Heart left ventricle (tissue), 16 donors: ENCODE measurements at regions not wholly inside any gene's neighbourhood (a gene's known extent, or its start where the extent isn't known, plus 50 kb on each side); places are given as distances from the start of the nearest gene placed in this dataset.

ENCODE experiments used
- ATAC-seq, 4 donors: fragments of 200-7000 bp; cut with Tn5 transposase; one replicate each; pipeline ENCODE4 v1.9.1; 2020 to 2022; ENCODE audit warnings: moderate library complexity in 4 of 4, mild to moderate bottlenecking in 3 of 4, moderate number of reproducible peaks in 1 of 4
- DNase-seq, 5 donors: peaks; one replicate each; pipeline ENCODE4 v3.0.0-alpha.2; 2020
- H3K27ac ChIP-seq, 12 donors: fragments of 200-600 bp; sonication (generic) in 4 of 12; one replicate each; pipeline versions ENCODE4 v1.5.0 to v1.8.0; 2016 to 2022; ENCODE audit warnings: mild to moderate bottlenecking in 2 of 12
- H3K27me3 ChIP-seq, 9 donors: fragments of 200-600 bp; sonication (generic) in 2 of 9; one replicate each; pipeline versions ENCODE4 v1.5.1 to v1.8.0; 2016 to 2022; ENCODE audit warnings: mild to moderate bottlenecking in 3 of 9
- H3K36me3 ChIP-seq, 9 donors: fragments of 200-600 bp; sonication (generic) in 2 of 9; one replicate each; pipeline versions ENCODE4 v1.5.0 to v1.8.0; 2018 to 2022; ENCODE audit warnings: mild to moderate bottlenecking in 2 of 9
- H3K4me1 ChIP-seq, 12 donors: fragments of 200-600 bp; sonication (generic) in 4 of 12; one replicate each; pipeline versions ENCODE4 v1.5.0 to v1.8.0; 2016 to 2022; ENCODE audit warnings: mild to moderate bottlenecking in 3 of 12
- H3K4me3 ChIP-seq, 12 donors: fragments of 200-600 bp; sonication (generic) in 4 of 12; one replicate each; pipeline versions ENCODE4 v1.5.0 to v1.8.0; 2017 to 2022; ENCODE audit warnings: mild to moderate bottlenecking in 9 of 12, moderate library complexity in 4 of 12
- H3K9me3 ChIP-seq, 12 donors: fragments of 200-600 bp; sonication (generic) in 4 of 12; one replicate each; pipeline versions ENCODE4 v1.5.0 to v1.8.0; 2016 to 2022; ENCODE audit warnings: mild to moderate bottlenecking in 1 of 12
- CTCF ChIP-seq, 12 donors: fragments of 200-600 bp; sonication (generic) in 4 of 12; IDR thresholded peaks; one replicate each; pipeline versions ENCODE4 v1.5.0 to v1.8.0; 2018 to 2022; ENCODE audit warnings: antibody characterized with exemption in 12 of 12, mild to moderate bottlenecking in 5 of 12
- POLR2A ChIP-seq, 2 donors: fragments of 450-650 bp; IDR thresholded peaks; one replicate each; pipeline ENCODE4 v1.6.1; 2017; ENCODE audit warnings: antibody characterized with exemption in 2 of 2, mild to moderate bottlenecking in 2 of 2, moderate library complexity in 2 of 2
- WGBS, 4 donors: extraction: QIAGEN DNeasy Blood & Tissue Kit in 2 of 4; methylation state at CpG; one replicate each; pipeline versions ENCODE4 v1.1.5 to v1.1.7; 2013 to 2018; 5-methylcytosine and 5-hydroxymethylcytosine counted together
- intact Hi-C, 10 donors: fragments of 100-400 bp; cut with DNase I; formaldehyde crosslinking; loops; one replicate each; pipeline versions ENCODE4 v1.11.1 to v1.14.2; 2022
- donor health status: ischemic (EF 13 %, LVEDD 7.1; RV severe dilation, severe dysfunction).
- donor health status: healthy with polysubstance abuse.
- donor health status: DM: no; HTN: yes; CAD: no.
- donor health status: DM: no; HTN: no; CAD: no.
- donor health status: ischemic (EF 25% LVEDD 6.9; RV normal size, moderate dysfunction).
- donor health status: ischemic (EF 25% LVEDD 5.7; RV mildly dilated, moderate dysfunction).
- donor health status: healthy.
- donor health status: DM: yes; HTN: yes; CAD: no.
- donor health status: ischemic (EF 35%, LVEDD 5.7; RV mildly dilated, moderate dysfunction).
- donor health status: nonischemic (EF 11% LVEDD 7.7; RV severe dilation, severe dysfunction).
- donor health status: DM: yes; HTN: yes; CAD: no.
- donor health status: PGD.
- donor health status: ischemic (EF 29% LVEDD 5.4; RV normal size, mild dysfunction).
- donor health status: nonischemic (EF 23%, LVEDD 6.1; RV moderate dilation, normal function).

- TF ChIP-seq POLR2A (IDR thresholded peaks at IDR 0.05) = no peak
- no peak for TF ChIP-seq CTCF (IDR thresholded peaks at IDR 0.05)
- H3K27me3 ChIP-seq = no peaks in the 10 kb centered on the region
- intact Hi-C loops = no loop called here
- DNase-seq (no peak), ATAC-seq (no peak)
- H3K36me3 ChIP-seq = no peaks in the 10 kb centered on the region
- no peaks in the 10 kb centered on the region for H3K9me3 ChIP-seq
- H3K27ac ChIP-seq = no peak overlapping the region
- H3K4me3 ChIP-seq = no peak overlapping the region
- WGBS, 4 donors = 71 to 78% (median 74%) methylated on average over 2 of the region's 2 CpGs
- H3K4me1 ChIP-seq = no peaks in the 10 kb centered on the region
Measured at GRCh38 chr13:104436555-104436954, 1370.3 kb upstream of the SLC10A2 start.

- no peaks in the 10 kb centered on the region for H3K36me3 ChIP-seq
- ATAC-seq (no peak), DNase-seq (no peak)
- H3K4me3 ChIP-seq = no peak overlapping the region
- no peaks in the 10 kb centered on the region for H3K27me3 ChIP-seq
- no peak overlapping the region for H3K27ac ChIP-seq
- H3K4me1 ChIP-seq = no peaks in the 10 kb centered on the region
- TF ChIP-seq CTCF (IDR thresholded peaks at IDR 0.05) (no peak), POLR2A (IDR thresholded peaks at IDR 0.05) (no peak)
- H3K9me3 ChIP-seq = no peaks in the 10 kb centered on the region
- WGBS, 4 donors = 87 to 97% (median 91%) methylated on average over 1 of the region's 1 CpG
- intact Hi-C loops = no loop called here
Measured at GRCh38 chr13:104431895-104432294, 1365.7 kb upstream of the SLC10A2 start.

GRCh38 chr13:104426435-104426834, 1360.2 kb upstream of the SLC10A2 start:
- ATAC-seq (no peak), DNase-seq (no peak)
- no peak for TF ChIP-seq POLR2A (IDR thresholded peaks at IDR 0.05)
- TF ChIP-seq CTCF (IDR thresholded peaks at IDR 0.05) = no peak
- Histone ChIP-seq H3K27me3 (no peaks in the 10 kb centered on the region), H3K4me3 (no peak overlapping the region), H3K4me1 (no peaks in the 10 kb centered on the region), H3K27ac (no peak overlapping the region), H3K9me3 (no peaks in the 10 kb centered on the region), H3K36me3 (no peaks in the 10 kb centered on the region)
- intact Hi-C loops = no loop called here
- WGBS, 4 donors = 87 to 92% (median 88%) methylated on average over 4 of the region's 4 CpGs

- Histone ChIP-seq H3K9me3 (no peaks in the 10 kb centered on the region), H3K36me3 (no peaks in the 10 kb centered on the region), H3K4me3 (no peak overlapping the region), H3K27me3 (no peaks in the 10 kb centered on the region), H3K27ac (no peak overlapping the region), H3K4me1 (no peaks in the 10 kb centered on the region)
- TF ChIP-seq CTCF (IDR thresholded peaks at IDR 0.05) (no peak), POLR2A (IDR thresholded peaks at IDR 0.05) (no peak)
- DNase-seq (no peak), ATAC-seq (no peak)
- 75 to 90% (median 80%) methylated on average over 4 of the region's 4 CpGs for WGBS, 4 donors
- intact Hi-C loops = no loop called here
Measured at GRCh38 chr13:104422668-104423067, 1356.5 kb upstream of the SLC10A2 start.
